ENCODE measurements at regions not wholly inside any gene's neighbourhood (a gene's known extent, or its start where the extent isn't known, plus 50 kb on each side); places are given as distances from the start of the nearest gene placed in this dataset.
A peak's percentile ranks its signal among the peaks of the same experiment; 100 is the strongest.

DNA sequence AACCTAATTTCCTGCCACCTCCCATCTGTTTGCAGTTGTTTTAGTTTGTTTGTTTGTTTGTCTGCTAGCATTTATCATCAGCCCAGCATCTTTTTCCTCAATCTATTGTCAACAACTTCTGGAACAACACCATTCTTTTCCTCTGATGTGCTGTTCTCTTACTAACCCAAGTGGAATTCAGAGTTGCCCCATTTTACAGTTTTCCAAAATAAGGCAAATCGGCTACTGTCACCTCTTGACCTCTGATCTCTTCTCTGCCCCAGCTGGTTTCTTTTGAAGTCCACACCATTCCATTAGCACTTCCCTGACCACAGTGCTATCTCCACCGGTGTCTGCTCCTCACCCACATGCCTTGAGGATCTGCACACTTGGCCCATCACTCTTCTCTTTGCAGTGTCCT, 102.4 kb downstream of the EFNB2 start:
- no peak for DNase-seq

DNA sequence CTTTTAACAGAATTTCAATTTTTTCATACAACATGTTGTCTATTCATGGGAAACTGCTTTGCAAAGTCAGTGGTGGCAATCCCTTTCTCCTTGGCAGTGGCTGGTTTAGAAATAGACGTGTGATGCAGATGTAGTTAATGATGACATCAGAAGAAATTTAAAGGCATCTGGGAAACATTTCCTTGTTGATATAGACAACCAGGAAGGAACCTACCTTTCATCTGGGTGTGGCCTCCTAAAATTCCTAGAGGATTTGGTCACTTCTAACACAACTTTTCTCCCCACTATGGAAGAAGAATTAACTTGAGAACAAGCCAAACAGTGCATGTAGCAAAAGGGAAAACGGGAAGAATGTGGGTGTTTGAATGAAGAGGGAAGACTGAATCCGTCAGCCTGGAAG, 102.8 kb downstream of the EFNB2 start:
- DNase-seq, result no peak

GRCh38 chr13:106426909-106427308, 108.6 kb downstream of the EFNB2 start:
- no peak for DNase-seq

GRCh38 chr13:106425661-106426060, 109.8 kb downstream of the EFNB2 start:
- no peak for DNase-seq

GRCh38 chr13:106424805-106425204, 110.7 kb downstream of the EFNB2 start:
- DNase-seq, result no peak

- DNase-seq, result no peak
Observed at GRCh38 chr13:106423530-106423929, 111.9 kb downstream of the EFNB2 start.

DNA sequence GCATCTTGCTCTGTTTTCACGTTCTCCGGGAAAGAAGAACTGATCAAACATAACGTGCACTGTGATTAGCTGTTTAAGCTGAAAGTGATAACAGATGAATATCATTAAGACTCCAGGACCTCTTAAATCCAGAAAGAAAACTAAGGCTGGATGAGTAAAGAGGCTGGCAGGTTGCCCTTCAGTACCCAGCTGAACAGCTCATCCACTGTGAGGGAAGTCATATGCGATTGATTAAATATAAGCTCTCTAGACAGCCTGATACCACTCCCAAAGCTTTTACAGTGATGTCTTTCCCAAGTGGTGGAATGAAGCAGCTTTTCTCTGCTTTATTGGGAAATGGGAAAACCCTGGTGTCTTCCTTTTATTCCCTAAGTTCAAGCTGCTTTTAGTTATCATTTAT, 116.9 kb downstream of the EFNB2 start:
- DNase-seq, result no peak

GRCh38 chr13:106417467-106418110, 117.9 kb downstream of the EFNB2 start:
- no peak for DNase-seq

DNA sequence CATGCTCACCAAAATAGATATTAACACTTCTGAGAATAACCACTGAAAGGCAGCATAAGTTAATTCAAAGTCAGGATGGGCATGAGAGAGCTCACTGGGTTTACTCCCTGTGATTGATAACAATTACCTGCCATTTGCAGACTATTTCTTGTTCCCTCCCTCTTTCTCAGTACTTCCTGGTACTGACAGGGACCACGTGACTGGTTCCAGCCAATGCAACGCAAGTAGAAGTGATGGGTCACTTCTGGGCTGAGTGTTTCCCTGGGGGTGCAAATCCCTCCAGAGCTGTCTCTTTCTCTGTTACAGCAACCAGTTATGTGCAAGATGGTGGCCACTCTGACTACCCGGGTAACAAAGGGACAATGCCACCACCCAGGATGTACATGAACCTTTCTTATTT, 118.8 kb downstream of the EFNB2 start:
- DNase-seq, result no peak

DNA sequence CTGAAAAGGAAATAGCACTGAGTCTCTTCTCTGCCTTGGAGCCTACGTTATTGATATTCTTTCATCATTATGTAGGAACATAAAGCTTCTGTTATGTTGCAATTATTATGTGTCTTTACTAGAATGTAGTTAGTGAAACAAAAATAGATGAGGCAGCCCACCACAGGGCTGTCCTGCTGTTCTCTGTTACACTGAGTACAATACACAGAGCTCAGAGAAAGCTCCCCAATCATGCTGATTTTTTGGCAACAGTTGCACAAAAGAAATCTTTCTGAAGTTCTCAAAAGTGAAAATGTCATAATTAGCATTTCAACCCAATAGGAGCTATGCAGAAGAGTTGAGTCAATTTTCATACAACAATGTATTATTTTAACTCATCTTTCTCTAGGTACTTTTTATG, 119.5 kb downstream of the EFNB2 start:
- peak in 1 of 2 donors; percentile 66 for DNase-seq

DNA sequence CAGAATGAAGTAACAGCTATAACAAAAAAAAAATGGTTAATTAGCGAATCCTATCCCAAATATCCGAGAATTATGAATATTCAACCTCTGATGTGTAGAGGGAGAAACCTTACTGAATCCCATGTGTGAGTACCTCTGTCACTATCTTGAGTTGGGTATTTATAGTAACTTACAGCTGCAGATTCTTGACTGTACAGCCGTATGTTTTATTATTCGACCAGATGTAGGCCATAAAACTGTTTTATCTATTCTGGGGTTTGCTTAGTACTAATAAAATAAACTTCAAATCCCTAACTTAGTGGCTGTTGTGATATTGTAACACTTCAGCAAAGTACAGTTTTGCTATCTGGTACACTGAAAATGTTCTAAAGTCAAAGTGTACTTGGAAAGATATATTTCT, 120.0 kb downstream of the EFNB2 start:
- DNase-seq, result no peak

- no peak for DNase-seq
Observed at GRCh38 chr13:106407338-106407737, 128.1 kb downstream of the EFNB2 start.

DNA sequence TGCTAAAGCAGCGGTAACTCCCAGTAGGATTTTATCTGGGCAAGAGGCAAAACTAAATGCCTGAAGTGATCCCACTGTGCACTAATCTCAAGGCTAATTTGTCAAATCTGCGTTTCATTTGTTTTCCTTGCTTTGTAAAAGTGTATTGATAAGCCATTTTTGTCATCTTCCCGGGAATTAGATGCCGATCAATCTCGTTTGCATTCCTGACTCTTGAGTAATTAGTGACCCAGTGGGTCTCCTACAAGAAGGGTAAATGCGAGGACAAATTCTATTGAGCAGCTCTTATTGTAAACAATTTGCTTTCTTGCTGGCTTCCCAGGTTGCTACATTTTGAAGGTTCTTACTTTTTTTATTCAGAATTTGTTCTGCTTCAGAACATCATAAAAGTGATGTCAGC, 129.7 kb downstream of the EFNB2 start:
- no peak for DNase-seq

DNA sequence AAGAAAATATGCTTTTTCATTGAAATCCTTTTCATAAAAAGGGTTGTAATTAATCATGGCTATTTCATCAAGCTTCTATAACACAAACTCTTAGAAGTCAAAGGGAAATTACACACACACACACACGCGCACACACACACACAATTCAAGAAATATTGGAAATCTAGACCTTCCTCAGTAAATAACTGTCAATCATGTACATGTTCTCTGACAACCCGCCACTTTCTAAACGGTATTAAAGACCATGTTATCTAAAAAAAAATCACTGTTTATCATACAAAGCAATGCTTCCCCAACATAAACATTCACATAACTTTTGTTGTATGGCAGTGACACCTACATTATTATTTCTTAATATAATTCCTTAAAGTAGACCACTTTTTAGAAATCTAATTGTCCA, 132.2 kb downstream of the EFNB2 start:
- DNase-seq, result no peak

DNA sequence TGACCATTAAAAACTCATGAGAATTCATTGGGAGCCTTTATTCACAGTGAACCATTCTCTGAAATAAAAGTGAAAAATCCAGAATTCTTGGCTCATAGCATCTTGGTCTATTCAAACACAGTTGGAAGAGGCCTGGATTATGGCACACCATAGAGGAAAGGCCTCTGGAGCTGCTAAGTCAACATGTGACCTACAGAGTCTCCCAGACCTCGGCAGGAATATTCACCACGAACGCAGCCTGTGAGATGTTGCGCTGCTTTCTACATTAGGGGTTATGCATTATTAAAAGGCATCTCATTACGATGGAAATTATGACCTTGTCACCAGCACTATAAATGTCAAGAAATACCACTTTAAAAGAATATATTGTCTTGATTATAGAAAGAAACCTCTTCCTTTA, 132.6 kb downstream of the EFNB2 start:
- DNase-seq, result no peak

DNA sequence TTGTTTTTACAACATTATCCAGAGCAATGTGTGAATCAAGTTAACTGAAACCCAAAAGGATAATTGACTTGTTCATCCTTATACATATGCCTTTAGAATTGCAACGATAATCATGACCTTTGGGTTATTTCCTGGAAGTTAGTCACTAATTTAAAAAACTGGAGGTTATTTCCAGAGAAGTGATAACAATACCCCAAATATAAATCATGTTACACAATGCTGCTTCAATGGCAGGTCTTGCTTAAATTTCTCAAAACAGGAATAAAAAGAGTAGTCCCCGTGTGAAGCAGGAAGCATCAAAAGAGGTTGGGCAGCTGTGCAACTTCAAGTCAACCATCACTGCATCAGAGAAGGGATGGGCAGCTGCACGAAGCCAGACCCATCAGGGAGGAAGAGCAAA, 134.4 kb downstream of the EFNB2 start:
- no peak for DNase-seq

- DNase-seq, result no peak
Observed at GRCh38 chr13:106400289-106400688, 135.2 kb downstream of the EFNB2 start.

- no peak for DNase-seq
Observed at GRCh38 chr13:106398289-106398688, 137.2 kb downstream of the EFNB2 start.

GRCh38 chr13:106393776-106394175, 141.7 kb downstream of the EFNB2 start:
- no peak for DNase-seq

GRCh38 chr13:106391681-106392080, 143.8 kb downstream of the EFNB2 start:
- DNase-seq, result no peak

GRCh38 chr13:106391271-106391670, 144.2 kb downstream of the EFNB2 start:
- no peak for DNase-seq

- DNase-seq, result no peak
Observed at GRCh38 chr13:106390367-106390766, 145.1 kb downstream of the EFNB2 start.

DNA sequence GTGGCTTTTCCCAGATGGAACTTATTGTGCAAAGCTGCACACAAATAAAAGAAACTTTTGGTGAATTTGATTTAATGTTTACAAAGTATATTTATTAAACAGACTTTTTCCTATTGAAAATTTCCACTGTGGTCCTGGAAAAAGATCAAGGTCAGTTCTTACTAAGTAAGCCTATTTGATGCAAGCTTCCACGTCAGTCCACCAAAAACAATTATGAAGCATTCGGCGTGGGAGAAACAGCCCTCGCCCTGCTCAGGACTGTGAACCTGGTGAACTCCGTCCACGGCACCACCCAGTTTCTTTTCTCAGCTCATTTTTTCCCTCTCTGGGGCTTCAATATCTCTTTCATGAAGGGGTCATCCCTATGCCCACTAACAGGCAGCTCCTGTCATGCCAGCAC, 149.8 kb downstream of the EFNB2 start:
- no peak for DNase-seq

GRCh38 chr13:106384516-106384915, 150.9 kb downstream of the EFNB2 start:
- no peak for DNase-seq

DNA sequence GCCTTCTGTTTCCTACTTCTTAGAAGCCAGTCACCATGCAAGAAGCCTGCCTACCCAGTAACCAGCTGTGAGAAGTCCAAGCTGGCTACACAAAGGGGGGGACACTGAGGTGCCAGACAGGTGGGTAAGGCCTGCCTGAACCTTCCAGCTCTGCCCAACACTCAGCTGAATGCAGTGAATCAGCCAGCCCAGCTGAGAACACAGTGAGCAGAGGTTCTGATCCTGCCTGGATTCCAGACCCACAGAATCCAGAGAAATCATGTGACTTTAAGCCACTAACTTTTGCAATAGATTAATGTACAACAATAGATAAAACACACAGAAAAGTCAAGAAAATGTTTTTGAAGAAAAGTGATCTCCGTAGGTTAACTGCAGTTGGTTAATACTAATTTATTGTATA, 151.7 kb downstream of the EFNB2 start:
- DNase-seq, result no peak

GRCh38 chr13:106382534-106382933, 152.9 kb downstream of the EFNB2 start:
- DNase-seq, result no peak

Measured in hippocampal formation (tissue), 2 donors.